ENCODE measurements at regions not wholly inside any gene's neighbourhood (a gene's known extent, or its start where the extent isn't known, plus 50 kb on each side); places are given as distances from the start of the nearest gene placed in this dataset.
A peak's percentile ranks its signal among the peaks of the same experiment; 100 is the strongest.
"Not testable (repeated sequence)": the region's sequence is repeated elsewhere in the genome, so short reads cannot be mapped to it uniquely, and the experiment has no call there.

DNA sequence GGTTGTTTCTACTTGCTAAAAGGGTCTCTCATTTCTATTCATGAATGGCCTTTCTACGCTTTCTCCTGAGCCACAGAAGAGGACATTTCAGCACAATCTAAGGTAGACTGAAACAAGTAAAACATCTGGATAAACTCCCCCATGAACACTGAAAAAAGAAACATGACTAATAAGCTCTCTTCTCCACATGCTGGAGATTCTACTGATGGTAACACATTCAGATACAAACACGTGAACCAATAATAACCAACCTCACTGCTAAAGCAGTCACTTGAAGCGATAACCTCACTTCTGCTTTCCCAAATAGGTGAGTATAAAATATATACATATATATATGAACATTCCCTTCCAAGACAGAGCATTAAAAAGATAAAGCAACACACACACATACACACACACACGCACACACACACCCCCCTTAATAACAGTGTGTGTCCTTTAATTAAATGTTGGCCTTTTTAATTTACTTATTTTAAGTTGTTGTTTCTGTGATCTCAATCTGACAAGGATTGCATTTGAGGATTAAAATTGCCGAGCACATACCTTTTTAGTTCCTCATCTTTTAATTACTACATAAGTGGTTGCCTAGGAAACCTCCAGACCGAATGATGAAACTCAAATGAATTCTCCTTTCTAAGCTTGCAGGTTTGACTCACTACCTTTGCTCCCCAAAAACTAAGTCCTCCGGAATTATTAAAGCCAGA lies 292.4 kb upstream of the KLF14 start:
- DNase-seq = no peak

GRCh38 chr7:131027287-131027773 lies 293.3 kb upstream of the KLF14 start:
- peak; percentile 40 for DNase-seq

- DNase-seq = no peak
Observed at GRCh38 chr7:131028295-131028694, 294.3 kb upstream of the KLF14 start.

DNA sequence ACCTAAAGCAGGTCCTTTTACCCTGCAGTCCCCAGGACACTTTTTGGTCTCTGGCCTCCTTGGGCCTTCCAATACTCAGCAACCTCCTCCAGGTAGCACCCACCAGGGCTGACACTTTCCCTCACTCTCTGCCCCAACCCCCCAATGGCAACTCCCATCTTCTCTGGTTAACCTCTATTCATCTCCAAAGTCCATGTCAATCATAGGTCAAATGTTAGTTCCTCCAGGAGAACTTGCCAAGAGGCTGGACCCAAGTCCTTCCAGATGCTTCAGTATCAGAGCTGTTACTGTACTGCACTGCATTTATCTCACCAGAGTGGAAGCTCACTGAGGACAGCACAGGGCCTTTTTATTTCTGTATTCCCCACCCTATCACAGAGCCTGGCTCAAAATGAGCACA lies 295.0 kb upstream of the KLF14 start:
- no peak for DNase-seq

DNA sequence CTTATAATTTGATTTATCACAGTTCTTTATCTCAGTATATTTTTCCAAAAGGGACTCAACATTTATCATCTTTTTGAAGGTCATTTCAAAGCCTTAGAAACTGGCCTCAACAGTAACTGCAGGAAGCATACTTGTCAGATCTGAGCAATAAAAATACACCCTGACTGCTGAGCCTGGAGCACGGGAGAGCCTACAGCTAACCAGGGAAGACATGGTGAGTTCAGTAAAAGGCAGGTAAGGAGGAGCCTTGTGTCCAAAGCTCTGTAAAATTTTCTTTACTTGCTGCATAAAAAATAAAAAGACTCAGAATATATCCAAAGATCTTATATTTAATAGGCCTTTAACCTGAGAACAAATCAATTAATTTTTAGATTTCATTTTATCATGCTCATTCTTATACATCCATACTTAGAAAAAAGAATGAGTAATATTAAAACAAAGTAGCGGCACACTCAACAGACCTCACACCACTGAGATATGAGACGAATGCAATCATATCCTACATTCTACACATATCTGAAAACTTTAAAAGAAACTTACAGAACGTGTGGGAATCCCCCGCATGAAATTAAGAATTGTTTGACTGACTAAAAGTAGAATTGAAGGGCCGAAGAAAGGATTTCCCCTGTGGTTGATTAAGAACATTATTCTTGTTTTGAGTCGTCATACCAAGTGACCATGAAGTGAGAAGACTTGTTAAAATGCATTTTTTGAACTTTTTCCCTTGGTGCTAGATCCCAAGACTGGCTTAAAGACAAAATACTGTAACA lies 296.4 kb upstream of the MKLN1 start:
- no peak for DNase-seq

DNA sequence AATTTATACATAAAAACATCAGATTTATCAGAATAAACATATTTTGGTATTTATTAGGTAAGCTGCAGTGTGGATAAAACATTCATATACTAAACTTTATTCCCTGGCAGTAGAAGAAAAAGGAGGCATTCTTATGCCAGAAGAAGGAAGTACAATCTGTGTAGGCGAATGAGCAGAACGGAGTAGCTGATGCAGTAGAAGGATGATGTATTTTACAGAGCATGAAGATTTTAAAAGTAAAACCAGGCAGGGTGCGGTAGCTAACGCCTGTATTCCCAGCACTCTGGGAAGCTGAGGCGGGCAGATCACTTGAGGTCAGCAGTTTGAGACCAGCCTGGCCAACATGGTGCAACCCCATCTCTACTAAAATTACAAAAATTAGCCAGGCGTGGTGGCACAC lies 294.9 kb upstream of the MKLN1 start:
- no peak for DNase-seq

- DNase-seq = no peak
Observed at GRCh38 chr7:131034166-131034881, 293.4 kb upstream of the MKLN1 start.

DNA sequence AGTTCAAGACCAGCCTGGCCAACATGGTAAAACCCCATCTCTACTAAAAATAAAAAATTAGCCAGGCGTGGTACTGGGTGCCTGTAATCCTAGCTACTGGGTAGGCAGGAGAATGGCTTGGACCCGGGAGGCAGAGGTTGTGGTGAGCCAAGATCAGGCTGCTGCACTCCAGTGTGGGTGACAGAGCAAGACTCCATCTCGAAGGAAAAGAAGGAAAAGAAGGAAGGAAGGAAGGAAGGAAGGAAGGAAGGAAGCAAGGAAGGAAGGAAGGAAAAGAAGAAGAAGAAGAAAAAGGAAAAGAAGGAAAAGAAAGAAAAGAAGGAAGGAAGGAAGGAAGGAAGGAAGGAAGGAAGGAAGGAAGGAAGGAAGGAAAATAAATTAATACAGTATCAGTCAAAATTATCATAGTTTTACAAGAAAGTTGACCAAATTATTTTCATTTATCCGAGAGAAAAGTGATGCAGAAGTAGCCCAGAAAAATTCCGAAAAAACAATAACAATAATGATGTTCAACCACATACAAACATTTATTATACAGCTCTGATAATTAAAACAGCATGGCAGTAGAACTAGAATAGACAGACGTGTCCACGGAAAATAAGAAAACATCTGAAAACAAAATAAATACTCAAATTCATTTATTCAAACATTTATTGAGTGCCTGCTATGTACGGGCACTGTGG lies 292.4 kb upstream of the MKLN1 start:
- no peak for DNase-seq

DNA sequence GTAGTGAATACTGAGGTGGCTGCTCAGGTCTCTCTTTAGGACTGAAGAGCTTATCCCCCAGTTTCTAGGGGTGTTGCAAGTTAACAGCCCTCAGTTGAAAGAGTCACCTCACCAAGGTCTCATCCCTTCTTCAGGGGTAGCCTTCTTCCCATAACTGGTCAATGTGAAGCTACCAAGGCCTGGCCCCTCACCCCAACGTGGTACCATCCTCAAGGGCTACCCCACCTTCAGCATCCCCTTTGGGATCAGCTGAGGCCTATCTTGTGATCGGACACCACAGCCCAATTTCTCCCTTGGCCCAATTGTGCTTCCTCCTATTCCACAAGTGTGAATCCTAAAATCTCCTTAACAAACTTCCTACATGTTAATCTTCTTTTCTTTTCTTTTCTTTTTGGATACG lies 289.5 kb upstream of the MKLN1 start:
- no peak for DNase-seq

DNA sequence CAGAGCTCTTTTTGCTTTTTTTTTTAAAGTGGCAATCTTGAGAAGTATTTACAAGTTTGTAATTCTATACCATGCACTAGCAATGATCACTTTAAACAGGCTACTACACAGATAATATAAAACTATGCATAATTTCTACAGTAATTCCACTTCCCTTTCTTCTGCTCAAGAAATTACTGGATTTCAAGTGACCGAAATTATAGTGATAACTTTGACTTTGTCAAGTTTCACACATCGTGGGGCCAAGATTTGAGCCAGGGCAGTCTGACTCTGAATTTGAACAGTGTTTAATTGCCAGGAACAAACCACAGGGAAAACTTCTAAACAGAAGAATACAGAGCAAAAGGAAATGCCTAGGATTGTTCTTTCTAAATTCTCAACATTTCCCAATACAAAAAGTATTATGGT lies 288.3 kb upstream of the MKLN1 start:
- DNase-seq = no peak

DNA sequence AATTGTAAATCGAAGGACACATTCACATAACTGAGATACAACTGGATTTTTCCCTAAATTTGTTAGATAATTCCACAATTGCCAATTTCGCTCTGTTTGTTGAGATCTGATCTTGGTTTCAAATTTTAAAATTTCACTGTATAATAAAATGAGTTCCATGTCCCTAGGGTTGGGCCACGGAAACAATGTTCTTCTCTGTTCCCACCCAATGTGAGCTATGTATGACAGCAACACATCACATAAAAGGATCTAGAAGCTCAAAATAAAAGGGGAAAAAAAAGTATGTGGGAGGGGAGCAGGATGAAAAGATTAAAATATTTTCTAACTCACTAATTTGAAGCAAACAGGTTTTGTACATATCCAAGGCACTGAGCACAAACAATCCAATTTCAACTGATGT lies 287.8 kb upstream of the MKLN1 start:
- no peak for DNase-seq

GRCh38 chr7:131040467-131040932 lies 287.2 kb upstream of the MKLN1 start:
- DNase-seq = peak; percentile 27

DNA sequence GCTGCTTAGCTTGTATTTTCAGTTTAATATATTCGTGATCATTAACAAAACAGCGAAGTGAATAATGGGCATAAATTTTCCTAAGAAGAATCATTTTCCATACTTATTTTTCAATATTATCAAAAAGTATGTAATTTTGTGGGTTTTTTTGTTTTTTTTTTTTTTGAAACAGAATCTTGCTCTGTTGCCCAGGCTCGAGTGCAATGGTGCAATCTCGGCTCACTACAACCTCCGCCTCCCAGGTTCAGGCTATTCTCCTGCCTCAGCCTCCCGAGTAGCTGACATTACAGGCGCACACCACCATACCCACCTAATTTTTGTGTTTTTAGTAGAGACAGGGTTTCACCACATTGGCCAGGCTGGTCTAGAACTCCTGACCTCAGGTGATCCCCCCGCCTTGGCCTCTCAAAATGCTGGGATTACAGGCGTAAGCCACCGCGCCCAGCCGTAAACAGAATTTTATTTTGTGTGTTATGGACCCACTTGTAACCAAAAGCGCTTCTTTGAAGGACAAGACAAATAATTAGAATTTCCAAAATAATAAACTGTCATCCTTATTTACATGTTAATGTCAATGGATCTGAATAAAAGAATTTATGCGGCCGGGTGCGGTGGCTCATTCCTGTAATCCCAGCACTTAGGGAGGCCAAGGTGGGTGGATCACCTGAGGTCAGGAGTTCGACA lies 286.5 kb upstream of the MKLN1 start:
- DNase-seq = not testable (repeated sequence)

DNA sequence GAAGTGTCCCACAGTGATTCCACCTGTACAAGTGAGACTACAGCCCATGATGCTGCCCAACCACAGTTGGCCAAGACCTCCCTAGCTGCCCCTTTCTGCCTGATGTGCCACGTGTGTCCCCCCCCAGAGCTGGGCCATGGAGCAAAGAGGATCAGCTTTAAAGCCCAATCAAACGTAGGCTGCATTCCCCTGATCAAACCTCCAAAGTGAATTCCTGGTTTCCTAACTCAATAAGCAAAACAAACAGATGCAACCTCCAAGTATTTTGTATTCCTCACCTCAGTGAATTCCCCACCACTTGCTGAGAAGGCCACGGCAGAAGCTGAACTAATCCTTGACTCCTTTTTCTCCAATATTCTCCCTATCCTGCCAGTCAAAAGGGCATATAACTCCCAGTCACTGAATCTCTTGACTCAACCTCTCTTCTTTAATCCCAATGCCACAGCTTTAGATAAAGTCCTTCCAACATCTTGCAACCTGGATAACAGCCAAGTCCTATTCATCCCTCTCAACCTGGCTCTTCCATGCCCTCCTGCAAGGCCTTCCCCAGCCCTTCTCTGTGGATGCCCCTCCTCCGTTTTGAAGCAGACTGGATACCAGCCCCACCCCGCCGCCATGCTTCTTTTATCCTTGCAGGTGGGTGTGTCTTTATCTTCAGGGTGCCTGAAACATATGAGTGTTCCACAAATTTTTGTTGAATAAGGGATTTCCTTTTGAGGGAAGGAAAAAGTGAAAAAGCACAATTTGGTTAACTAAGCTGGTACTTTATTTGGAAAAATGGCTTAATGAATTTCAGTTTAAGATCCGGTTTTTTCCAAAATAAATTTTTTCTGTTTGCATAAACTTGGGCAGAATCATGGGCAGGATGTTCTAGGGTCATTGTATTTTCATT lies 285.2 kb upstream of the MKLN1 start:
- DNase-seq = no peak

- DNase-seq = no peak
Observed at GRCh38 chr7:131045526-131045925, 282.1 kb upstream of the MKLN1 start.

GRCh38 chr7:131046246-131046645 lies 281.4 kb upstream of the MKLN1 start:
- DNase-seq = no peak

GRCh38 chr7:131047651-131048304 lies 279.9 kb upstream of the MKLN1 start:
- DNase-seq = no peak

DNA sequence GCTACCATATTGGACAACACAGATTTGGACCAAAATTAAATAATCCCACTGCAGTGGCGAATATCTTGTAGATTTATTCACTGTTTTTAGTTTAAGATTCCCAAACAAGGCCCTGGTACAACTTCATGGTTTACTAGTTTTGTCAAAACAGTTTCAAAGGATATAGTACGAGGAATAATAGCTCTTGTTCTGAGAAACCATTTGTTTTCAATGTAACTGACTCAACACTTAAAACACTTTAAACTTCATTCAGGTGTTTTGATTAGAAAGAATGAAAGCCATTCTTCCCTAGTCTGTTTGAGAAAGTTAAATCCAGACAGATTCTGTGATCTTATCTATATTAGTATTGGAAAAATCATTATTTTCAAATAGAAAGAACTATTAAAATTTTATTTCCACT lies 276.4 kb upstream of the MKLN1 start:
- no peak for DNase-seq

GRCh38 chr7:131052285-131052904 lies 275.3 kb upstream of the MKLN1 start:
- no peak for DNase-seq

- DNase-seq = no peak
Observed at GRCh38 chr7:131056007-131056406, 271.7 kb upstream of the MKLN1 start.
